NCI-H128 (cell line): ENCODE measurements at regions not wholly inside any gene's neighbourhood (a gene's known extent, or its start where the extent isn't known, plus 50 kb on each side); places are given as distances from the start of the nearest gene placed in this dataset.
"Not testable (repeated sequence)": the region's sequence is repeated elsewhere in the genome, so short reads cannot be mapped to it uniquely, and the experiment has no call there.

Experiments
- DNase-seq: peaks from one replicate; lab custom pipeline; 2025; ENCODE audit not compliant: unreplicated experiment; lab: John Stamatoyannopoulos, UW

GRCh38 chr7:109879287-109879828, 1211.6 kb upstream of the LRRN3 start:
- peak; percentile 32 for DNase-seq

GRCh38 chr7:109890622-109891021, 1200.3 kb upstream of the LRRN3 start:
- DNase-seq = no peak

DNA sequence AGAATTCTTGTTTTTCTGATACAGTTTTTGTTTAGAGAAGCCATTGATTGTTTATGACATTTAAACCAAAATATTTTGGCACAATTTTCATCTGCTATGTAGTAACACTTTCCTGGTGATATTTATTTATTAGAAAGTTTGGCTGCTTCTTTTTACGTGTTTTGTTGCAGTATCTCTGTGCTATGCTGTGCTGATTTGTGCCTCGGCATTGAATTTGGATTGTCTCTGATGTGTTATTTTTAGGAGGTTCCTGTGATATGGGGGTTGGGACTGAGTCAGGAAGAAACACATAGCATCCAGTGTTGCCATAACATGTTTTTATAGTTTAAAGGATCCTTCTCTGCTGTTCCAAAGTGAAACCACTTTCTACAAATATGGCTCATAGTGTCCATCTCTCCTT, 1197.7 kb upstream of the LRRN3 start:
- no peak for DNase-seq

DNA sequence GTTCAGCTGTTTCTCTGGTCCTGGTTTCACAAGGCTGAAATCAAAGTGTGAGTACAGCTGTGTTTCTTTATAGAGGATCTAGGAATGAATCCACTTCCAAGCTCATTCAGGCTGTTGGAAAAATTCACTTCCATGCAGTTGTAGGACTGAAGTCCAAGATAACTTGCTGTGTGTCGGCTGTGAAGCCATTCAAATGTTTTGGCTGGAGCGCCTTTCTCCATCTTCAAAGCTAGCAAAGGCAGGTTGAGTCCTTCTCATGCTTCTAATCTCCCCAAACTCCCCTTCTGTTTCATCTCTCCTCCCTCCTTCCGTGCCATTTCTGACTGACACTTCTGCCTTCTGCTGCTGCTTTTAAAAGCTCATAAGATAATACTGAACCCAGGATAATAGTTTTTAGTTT, 1195.4 kb upstream of the LRRN3 start:
- DNase-seq = no peak

DNA sequence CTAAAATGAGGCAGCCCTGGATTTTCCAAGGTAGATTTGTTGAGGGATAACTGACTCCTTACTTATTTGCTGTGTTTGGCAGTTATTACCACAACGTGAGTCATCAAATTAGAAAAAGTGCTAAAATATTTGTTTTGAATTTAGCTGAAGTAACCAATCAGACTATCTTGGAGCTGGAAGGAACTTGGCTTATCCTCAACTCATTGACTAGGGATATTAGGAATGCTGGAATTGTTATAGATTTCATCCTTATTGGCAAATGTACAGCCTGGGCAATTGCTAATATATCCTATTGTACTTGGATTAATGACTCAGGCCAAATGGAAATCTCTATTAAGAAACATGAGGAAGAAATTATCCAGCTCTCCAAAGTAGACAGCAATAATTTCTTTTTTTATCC, 1189.0 kb upstream of the LRRN3 start:
- no peak for DNase-seq

GRCh38 chr7:109905368-109906065, 1185.4 kb upstream of the LRRN3 start:
- DNase-seq = not testable (repeated sequence)

DNA sequence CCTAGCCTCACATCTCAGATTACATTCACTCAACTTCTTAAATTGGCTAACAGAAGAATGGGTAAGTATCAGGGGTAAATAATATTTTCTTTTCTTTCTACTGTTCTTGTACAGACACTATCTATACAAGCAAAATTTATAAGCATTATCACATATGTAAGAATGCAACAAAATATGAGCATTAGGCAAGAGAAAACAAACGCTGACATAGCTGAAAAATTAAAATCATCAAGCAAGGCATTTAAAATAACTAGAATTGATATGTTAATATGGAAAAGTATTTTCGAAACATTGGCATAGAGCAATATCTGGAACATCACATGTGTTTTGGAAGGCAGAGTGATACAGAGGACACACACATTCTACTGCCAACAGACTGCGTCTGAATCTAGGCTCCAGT, 1175.3 kb upstream of the LRRN3 start:
- DNase-seq = no peak

- no peak for DNase-seq
Measured at GRCh38 chr7:109926738-109927137, 1164.2 kb upstream of the LRRN3 start.

DNA sequence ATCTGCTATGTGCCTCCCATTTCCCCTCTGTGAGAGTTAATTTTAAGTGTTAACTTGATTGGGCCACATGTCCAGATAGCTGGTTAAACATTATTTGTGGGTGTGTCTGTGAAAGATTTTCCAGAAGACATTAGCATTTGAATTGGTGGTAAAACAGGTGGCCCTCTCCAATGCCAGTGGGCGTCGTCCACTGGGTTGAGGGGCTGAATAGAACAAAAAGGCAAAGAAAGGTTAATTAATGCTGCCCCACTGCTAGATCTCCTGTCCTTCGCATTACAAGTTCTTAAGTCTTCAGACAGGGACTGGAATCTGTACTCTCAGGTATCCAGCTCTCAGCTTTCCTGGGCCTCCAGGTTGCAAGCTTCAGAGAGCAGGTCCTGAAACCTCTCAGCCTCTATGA, 1160.9 kb upstream of the LRRN3 start:
- DNase-seq = no peak

- DNase-seq = no peak
Measured at GRCh38 chr7:109939207-109939606, 1151.7 kb upstream of the LRRN3 start.

- DNase-seq = no peak
Measured at GRCh38 chr7:109945820-109946518, 1145.0 kb upstream of the LRRN3 start.

- no peak for DNase-seq
Measured at GRCh38 chr7:109950256-109950655, 1140.7 kb upstream of the LRRN3 start.

DNA sequence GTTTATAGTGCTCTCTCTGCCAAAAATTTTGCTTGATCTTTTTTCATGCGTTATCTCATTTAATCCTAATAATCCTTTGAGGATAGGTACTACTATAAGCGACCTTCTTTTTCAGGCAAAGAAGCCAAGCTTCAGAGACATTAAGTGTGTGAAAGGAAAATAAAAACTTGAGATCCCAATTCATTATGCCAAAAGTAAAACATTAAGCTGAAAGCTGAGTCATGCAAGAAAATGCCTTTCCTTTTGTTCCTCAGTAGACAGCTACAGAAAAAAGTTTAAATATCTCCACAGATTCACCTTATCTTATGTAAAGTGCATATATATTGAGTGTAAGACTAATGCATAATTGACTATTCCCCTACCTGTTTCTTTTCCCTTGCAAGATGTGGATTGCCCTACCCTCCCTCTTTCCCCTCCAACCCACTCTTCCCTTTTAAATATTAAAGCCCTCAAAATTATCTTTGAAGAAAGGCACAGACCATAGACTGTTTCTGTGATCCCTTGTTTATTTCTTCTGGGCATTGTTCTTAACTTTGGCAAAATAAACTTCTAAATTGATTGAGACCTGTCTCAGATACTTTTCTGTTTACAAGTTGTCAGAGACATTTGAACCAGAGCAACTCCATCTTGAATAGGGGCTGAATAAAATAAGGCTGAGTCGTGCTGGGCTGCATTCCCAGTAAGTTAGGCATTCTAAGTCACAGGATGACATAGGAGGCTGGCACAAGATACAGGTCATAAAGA, 1139.9 kb upstream of the LRRN3 start:
- no peak for DNase-seq

DNA sequence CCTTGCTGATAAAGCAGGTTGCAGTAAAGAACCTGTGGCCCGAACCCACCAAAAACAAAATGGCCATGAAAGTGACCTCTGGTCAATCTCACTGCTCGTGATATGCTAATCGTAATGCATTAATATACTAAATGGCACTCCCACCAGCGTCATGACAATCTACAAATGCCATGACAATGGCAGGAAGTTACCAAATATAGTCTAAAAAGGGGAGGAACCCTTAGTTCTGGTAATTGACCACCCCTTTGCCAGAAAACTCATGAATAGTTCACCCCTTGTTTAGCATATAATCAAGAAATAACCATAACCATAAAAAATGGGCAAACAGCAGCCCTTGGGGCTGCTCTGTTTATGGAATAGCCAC, 1139.4 kb upstream of the LRRN3 start:
- DNase-seq = no peak

DNA sequence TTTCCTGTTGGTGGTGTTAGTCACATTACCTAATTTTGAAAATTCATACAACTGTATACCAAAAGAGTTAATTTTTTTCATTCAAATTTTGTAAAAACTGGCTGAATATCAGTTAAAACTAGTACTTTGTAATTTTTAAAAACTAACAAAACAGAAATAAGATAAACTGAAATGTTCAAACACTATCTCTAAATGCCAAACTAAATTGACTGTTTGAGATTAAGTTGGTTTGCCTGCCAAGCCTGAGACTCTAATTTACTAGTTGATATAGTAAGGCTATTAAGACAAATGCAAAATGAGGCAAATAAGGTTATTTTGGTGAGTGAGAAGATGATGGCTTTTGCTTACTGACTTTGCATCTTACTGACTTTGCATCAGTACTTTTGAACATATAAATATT, 1134.9 kb upstream of the LRRN3 start:
- no peak for DNase-seq

DNA sequence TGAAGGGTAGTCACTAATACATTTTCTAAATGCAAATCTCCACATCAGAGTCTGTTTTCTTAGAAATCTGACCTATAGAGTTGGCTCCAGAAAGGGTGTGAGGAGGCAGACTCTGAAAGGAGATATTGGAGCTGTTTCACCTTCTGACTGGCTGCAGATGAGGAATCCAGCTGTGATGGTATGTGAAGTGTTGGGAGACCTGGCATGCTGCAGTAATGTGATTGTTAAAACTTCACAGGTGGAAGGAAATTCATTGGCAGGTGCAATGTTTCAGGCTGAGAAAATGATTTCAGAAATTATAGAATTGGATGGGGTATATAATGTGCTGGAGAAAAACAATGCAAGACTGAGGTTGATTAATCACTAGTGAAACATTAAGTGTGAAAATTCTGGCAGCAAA, 1134.0 kb upstream of the LRRN3 start:
- DNase-seq = no peak

GRCh38 chr7:109963741-109964140, 1127.2 kb upstream of the LRRN3 start:
- DNase-seq = no peak

GRCh38 chr7:109964780-109965179, 1126.1 kb upstream of the LRRN3 start:
- no peak for DNase-seq

DNA sequence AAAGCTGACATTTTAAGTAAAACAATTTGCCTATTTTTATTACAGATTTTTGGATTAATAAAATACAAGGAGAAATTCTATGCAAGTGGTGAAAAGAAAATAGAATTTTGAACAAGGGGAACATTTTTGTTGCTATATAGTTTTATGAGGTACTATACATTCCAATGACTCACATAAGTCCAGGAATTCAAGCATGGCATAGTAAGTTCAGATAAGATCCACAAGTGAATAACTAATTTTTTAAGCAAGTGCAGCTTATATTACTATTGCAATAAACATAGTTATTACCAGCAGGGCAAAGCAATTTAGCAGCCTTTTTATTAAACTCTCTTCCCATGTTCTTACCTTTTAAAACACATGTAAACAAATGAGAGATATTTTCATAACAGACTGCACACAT, 1123.5 kb upstream of the LRRN3 start:
- no peak for DNase-seq

DNA sequence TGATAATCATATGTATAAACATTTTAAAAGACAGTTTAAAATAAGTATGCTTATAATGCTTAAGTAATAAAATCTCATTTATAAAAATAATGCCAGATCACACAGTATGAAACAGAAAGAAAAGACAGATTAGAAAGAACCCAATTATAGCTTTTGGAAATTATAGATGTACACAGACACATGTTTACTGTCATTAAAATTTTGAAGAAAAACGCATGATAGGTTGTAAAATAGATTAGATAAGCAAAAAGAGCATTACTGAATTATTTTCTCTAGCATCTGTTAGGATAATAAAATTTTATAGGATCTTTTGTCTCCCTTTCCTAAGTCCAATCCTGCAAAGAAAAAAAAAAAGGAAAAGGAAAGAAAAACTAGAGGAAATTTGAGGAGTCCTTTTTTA, 1107.3 kb upstream of the LRRN3 start:
- DNase-seq = no peak

- DNase-seq = no peak
Measured at GRCh38 chr7:109984729-109985128, 1106.2 kb upstream of the LRRN3 start.

DNA sequence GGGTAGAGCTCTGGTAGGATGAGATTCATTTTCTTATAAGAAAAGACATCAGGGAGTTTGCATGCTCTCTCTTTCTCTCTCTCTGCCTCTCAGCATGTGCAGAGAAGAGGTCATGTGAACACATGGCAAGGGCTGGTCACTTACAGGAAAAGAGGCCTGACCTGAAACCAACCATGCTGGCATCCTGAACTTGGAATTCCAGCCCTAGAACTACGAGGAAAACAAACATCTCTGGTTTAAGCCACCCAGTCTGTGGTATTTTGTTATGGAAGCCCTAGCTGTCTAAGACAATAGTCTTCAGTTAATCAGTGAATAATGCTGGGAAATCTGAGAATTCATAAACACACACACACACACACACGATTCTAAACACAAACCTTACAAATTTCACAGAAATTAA, 1104.2 kb upstream of the LRRN3 start:
- DNase-seq = no peak
